Endothelial cell (in vitro differentiated cells): ENCODE measurements at regions not wholly inside any gene's neighbourhood (a gene's known extent, or its start where the extent isn't known, plus 50 kb on each side); places are given as distances from the start of the nearest gene placed in this dataset.
"Not testable (repeated sequence)": the region's sequence is repeated elsewhere in the genome, so short reads cannot be mapped to it uniquely, and the experiment has no call there.

Experiments used
- DNase-seq: peaks from one replicate; pipeline ENCODE4 v3.0.0; 2021; ENCODE audit warnings: low spot score
- H3K27ac Mint-ChIP-seq: one replicate; pipeline ENCODE4 v1.8.0; 2021; ENCODE audit warnings: mixed read lengths, inconsistent platforms; ENCODE audit not compliant: unreplicated experiment
- H3K27me3 Mint-ChIP-seq: one replicate; pipeline ENCODE4 v1.8.0; 2021; ENCODE audit warnings: mild to moderate bottlenecking, moderate library complexity, mixed read lengths, inconsistent platforms; ENCODE audit not compliant: unreplicated experiment
- H3K36me3 Mint-ChIP-seq: one replicate; pipeline ENCODE4 v1.8.0; 2021; ENCODE audit warnings: mild to moderate bottlenecking, low read depth, mixed read lengths, inconsistent platforms; ENCODE audit not compliant: unreplicated experiment
- H3K4me1 Mint-ChIP-seq: one replicate; pipeline ENCODE4 v1.8.0; 2021; ENCODE audit warnings: mild to moderate bottlenecking, mixed read lengths, inconsistent platforms; ENCODE audit not compliant: unreplicated experiment
- H3K4me3 Mint-ChIP-seq: one replicate; pipeline ENCODE4 v1.8.0; 2021; ENCODE audit warnings: mild to moderate bottlenecking, mixed read lengths, inconsistent platforms; ENCODE audit not compliant: unreplicated experiment
- H3K9me3 Mint-ChIP-seq: one replicate; pipeline ENCODE4 v1.8.0; 2021; ENCODE audit warnings: mixed read lengths, inconsistent platforms; ENCODE audit not compliant: unreplicated experiment
- CTCF ChIP-seq: fragments of 200-600 bp; sonication (generic); IDR thresholded peaks from one replicate; pipeline ENCODE4 v1.5.0; 2021; ENCODE audit warnings: antibody characterized with exemption; ENCODE audit not compliant: unreplicated experiment

DNA sequence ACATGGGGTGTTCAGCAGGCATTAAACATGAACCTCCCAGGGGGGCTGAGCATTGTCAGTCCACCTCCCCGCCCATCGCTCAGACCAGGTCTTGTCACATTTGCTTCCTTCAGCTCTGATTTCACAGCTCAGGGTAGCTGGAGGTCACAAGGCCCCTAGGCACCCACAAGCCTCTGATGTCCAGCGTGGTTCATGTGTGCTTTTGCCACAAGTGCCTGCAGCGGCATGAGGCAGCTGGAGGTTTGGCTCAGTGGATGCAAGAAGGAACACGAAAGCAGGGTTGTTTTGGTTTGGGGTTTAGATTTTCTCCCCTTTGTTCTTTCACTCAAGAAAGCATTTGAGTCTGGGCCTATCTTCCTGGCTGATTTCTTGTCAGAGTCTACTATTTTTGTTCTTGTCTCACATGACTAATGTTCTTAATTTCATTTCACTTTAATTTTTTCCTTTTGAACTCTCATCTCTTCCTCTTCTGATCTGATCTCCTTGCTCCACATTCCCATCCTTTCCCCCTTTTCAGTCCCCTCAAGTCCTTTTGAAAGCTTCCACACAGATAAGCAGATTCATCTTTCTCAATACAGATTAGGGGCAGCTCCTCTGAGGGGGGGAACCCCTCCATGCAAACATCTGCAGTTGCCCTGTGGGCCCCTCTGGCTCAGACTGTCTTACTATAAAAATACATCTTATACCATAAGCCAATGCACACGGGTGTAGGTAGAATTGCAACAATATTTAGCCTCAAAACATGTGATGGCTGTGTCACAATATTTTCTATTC, 68.1 kb upstream of the CEP85L start:
- no peak for DNase-seq
- H3K4me1 Mint-ChIP-seq, result no peaks in the 10 kb centered on the region
- no peaks in the 10 kb centered on the region for H3K9me3 Mint-ChIP-seq
- no peak overlapping the region for H3K27ac Mint-ChIP-seq
- H3K27me3 Mint-ChIP-seq, result peaks cover 2% of the 10 kb centered on the region
- no peaks in the 10 kb centered on the region for H3K36me3 Mint-ChIP-seq
- H3K4me3 Mint-ChIP-seq, result no peak overlapping the region
- no peak for TF ChIP-seq CTCF

DNA sequence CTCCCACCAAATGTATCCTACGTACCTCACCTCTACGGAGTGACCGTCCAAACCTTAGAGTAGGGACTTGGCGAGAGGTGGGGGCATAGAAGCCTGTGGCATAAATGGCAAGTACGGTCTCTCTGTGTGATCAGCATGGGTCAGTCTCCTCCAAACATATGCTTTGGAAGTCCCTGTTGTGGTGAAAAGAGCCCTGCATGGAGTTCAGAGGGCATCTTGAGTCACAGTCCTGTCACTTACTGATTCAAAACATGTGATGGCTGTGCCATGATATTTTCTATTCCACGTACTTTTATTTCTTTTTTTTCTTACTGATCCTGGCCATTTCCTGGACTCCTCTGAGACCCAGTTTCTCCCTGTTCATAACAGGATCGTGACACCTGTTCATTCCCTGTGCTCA, 67.5 kb upstream of the CEP85L start:
- Mint-ChIP-seq H3K27me3 (peaks cover 2% of the 10 kb centered on the region), H3K4me3 (no peak overlapping the region), H3K9me3 (no peaks in the 10 kb centered on the region), H3K36me3 (no peaks in the 10 kb centered on the region), H3K27ac (no peak overlapping the region), H3K4me1 (no peaks in the 10 kb centered on the region)
- DNase-seq, result no peak
- no peak for TF ChIP-seq CTCF

DNA sequence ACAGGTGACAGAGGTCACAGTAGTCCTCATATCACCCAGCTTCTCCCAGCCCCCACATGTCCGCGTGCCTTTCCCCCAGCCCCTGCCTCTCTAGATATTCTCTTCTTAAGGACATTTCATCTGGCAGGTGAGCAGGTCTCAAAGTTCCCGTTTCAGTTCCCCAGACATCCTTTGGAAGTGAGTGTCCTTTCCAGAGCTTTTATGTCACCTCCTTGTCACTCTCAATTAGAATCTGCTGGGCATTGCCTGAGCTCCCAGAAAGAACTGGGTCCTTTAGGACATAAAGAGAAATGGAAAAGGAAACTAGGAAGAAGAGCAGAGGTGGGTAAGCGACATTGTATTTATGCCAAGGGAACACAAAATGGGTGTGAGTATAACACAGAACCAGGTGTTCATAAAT, 66.9 kb upstream of the CEP85L start:
- Mint-ChIP-seq H3K4me1 (peaks cover under 1% of the 10 kb centered on the region), H3K36me3 (no peaks in the 10 kb centered on the region), H3K27me3 (peaks cover 2% of the 10 kb centered on the region), H3K9me3 (no peaks in the 10 kb centered on the region), H3K27ac (no peak overlapping the region), H3K4me3 (no peak overlapping the region)
- no peak for TF ChIP-seq CTCF
- DNase-seq, result no peak

GRCh38 chr6:118717106-118717505, 65.7 kb upstream of the CEP85L start:
- Mint-ChIP-seq H3K27me3 (peaks cover 2% of the 10 kb centered on the region), H3K27ac (no peak overlapping the region), H3K36me3 (no peaks in the 10 kb centered on the region), H3K4me3 (no peak overlapping the region), H3K4me1 (peaks cover 7% of the 10 kb centered on the region), H3K9me3 (no peaks in the 10 kb centered on the region)
- TF ChIP-seq CTCF, result no peak
- DNase-seq, result no peak

DNA sequence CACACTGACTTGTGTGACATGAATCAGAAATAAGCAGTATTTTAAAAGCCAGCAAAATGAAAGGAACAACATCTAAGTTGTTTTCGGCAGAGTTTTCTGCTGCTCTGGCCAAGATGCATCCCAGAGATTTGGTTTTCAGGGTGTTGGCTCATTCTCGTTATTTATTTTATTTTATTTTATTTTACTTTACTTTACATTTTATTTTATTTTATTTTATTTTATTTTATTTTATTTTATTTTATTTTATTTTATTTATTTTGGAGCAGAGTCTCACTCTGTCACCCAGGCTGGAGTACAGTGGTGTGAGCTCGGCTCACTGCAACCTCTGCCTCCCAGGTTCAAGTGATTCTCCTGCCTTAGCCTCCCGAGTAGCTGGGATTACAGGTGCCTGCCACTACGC, 64.5 kb upstream of the CEP85L start:
- not testable (repeated sequence) for H3K9me3 Mint-ChIP-seq, H3K27ac Mint-ChIP-seq, H3K36me3 Mint-ChIP-seq, H3K4me3 Mint-ChIP-seq, DNase-seq, H3K27me3 Mint-ChIP-seq, H3K4me1 Mint-ChIP-seq
